OCI-LY7 (cell line): ENCODE measurements at regions not wholly inside any gene's neighbourhood (a gene's known extent, or its start where the extent isn't known, plus 50 kb on each side); places are given as distances from the start of the nearest gene placed in this dataset.

Source experiments
- EZH2phosphoT487 ChIP-seq: fragments of 200-600 bp; sonication (generic); IDR thresholded peaks from 2 replicates; pipeline ENCODE4 v1.6.1; 2018; ENCODE audit warnings: low read depth, borderline replicate concordance, mild to moderate bottlenecking, mixed run types, antibody characterized with exemption, low read length, moderate library complexity, mixed read lengths
- TF ChIP-seq, protein P1 (sequence below): fragments of 200-600 bp; sonication (generic); conservative IDR thresholded peaks from 2 replicates; pipeline ENCODE4 v1.5.1; 2014; ENCODE audit warnings: mild to moderate bottlenecking, antibody characterized with exemption, low read length, moderate library complexity, mixed read lengths

DNA sequence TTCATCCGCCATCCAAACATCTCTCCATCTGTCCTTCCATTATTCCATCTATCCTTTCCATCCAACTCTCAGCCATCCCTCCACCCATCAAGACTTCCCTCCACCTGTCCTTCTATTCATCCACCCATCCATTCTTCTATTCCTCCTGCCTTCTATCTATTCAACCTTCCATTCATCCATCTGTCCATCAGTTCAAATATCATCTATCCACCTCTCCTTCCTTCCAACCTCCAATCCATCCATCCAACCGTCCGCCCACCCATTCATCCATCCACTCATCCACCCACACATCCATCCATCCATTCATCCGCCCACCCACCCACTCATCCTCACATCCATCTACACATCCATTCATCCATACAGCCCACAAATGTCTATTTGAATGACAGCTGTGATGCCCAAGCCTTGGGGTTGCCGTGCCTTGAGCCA lies 132.1 kb downstream of the CEBPB start:
- TF ChIP-seq, protein P1, sequence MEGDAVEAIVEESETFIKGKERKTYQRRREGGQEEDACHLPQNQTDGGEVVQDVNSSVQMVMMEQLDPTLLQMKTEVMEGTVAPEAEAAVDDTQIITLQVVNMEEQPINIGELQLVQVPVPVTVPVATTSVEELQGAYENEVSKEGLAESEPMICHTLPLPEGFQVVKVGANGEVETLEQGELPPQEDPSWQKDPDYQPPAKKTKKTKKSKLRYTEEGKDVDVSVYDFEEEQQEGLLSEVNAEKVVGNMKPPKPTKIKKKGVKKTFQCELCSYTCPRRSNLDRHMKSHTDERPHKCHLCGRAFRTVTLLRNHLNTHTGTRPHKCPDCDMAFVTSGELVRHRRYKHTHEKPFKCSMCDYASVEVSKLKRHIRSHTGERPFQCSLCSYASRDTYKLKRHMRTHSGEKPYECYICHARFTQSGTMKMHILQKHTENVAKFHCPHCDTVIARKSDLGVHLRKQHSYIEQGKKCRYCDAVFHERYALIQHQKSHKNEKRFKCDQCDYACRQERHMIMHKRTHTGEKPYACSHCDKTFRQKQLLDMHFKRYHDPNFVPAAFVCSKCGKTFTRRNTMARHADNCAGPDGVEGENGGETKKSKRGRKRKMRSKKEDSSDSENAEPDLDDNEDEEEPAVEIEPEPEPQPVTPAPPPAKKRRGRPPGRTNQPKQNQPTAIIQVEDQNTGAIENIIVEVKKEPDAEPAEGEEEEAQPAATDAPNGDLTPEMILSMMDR: no peak
- no peak for TF ChIP-seq EZH2phosphoT487
